ENCODE measurements at regions not wholly inside any gene's neighbourhood (a gene's known extent, or its start where the extent isn't known, plus 50 kb on each side); places are given as distances from the start of the nearest gene placed in this dataset.
"Not testable (repeated sequence)": the region's sequence is repeated elsewhere in the genome, so short reads cannot be mapped to it uniquely, and the experiment has no call there.

DNA sequence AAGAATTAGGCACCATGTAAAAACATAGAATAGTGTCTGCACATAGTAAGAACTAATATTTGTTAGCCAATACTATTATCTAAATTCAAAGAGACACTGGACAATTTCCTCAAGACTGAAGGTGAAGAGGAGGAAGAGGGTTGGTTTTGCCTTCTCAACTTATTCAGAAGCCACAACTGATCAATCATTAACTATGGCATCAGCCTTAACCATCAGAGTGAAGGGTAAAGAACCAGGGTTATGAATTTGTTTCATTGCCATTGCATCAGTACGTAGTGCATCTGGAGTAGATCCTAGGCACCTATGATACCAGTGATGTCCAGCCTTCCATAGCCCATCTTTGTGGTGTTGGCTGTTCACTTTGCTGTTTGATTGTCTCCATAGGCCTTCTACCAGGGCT is 421.7 kb upstream of the DEPDC1 start:
- Histone ChIP-seq H3K4me1 (ENCODE audit: control insufficient read depth in 2 of 3, insufficient read depth in 2 of 3, low read depth in 1 of 3, low read length in 3 of 3) (no peaks in the 10 kb centered on the region), H3K36me3 (ENCODE audit: control insufficient read depth in 2 of 3, insufficient read depth in 3 of 3, low read length in 3 of 3) (no peaks in the 10 kb centered on the region), H3K27me3 (ENCODE audit: control insufficient read depth, insufficient read depth, low read length) (no peaks in the 10 kb centered on the region), H3K9me3 (ENCODE audit: control insufficient read depth in 2 of 3, insufficient read depth in 1 of 3, low read length in 3 of 3) (no peaks in the 10 kb centered on the region), H3K9ac (ENCODE audit: low read length in 3 of 3) (no peak overlapping the region), H3K27ac (ENCODE audit: low read depth in 2 of 2, low read length in 2 of 2) (no peak overlapping the region), H3K4me3 (ENCODE audit: low read length in 3 of 3) (no peak overlapping the region)
- FAIRE-seq: no peak
- intact Hi-C loops (cut with DNase I): no loop called here
- DNase-seq: no peak
- TF ChIP-seq, protein P1, sequence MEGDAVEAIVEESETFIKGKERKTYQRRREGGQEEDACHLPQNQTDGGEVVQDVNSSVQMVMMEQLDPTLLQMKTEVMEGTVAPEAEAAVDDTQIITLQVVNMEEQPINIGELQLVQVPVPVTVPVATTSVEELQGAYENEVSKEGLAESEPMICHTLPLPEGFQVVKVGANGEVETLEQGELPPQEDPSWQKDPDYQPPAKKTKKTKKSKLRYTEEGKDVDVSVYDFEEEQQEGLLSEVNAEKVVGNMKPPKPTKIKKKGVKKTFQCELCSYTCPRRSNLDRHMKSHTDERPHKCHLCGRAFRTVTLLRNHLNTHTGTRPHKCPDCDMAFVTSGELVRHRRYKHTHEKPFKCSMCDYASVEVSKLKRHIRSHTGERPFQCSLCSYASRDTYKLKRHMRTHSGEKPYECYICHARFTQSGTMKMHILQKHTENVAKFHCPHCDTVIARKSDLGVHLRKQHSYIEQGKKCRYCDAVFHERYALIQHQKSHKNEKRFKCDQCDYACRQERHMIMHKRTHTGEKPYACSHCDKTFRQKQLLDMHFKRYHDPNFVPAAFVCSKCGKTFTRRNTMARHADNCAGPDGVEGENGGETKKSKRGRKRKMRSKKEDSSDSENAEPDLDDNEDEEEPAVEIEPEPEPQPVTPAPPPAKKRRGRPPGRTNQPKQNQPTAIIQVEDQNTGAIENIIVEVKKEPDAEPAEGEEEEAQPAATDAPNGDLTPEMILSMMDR (IDR thresholded peaks at IDR 0.05; ENCODE audit: borderline replicate concordance, extremely low read depth, insufficient read depth): no peak

DNA sequence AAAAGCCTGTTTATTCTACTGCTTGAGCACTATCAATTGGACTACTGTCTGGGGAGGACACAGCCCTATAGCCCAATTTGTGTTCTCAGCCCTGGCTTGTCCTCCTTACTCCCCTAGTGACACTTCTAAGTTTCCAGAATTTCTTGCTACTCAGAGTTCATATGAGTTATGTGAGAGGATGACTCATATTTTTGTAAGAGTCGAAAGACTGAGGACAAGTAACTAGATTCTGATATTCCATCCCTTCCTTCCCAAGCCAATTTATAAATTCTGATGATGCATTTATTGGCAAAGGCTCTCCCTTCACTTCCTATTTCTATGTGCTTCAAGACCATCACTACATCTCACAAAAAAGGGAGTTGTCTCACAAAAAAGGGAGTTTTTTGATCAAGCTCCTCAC is 422.2 kb upstream of the DEPDC1 start:
- H3K36me3 ChIP-seq (ENCODE audit: control insufficient read depth in 2 of 3, insufficient read depth in 3 of 3, low read length in 3 of 3): no peaks in the 10 kb centered on the region
- H3K27me3 ChIP-seq (ENCODE audit: control insufficient read depth, insufficient read depth, low read length): no peaks in the 10 kb centered on the region
- TF ChIP-seq, protein P1 (IDR thresholded peaks at IDR 0.05; ENCODE audit: borderline replicate concordance, extremely low read depth, insufficient read depth): no peak
- H3K9ac ChIP-seq (ENCODE audit: low read length in 3 of 3): no peak overlapping the region
- FAIRE-seq: no peak
- no peak overlapping the region for H3K27ac ChIP-seq (ENCODE audit: low read depth in 2 of 2, low read length in 2 of 2)
- no peak for DNase-seq
- no peaks in the 10 kb centered on the region for H3K9me3 ChIP-seq (ENCODE audit: control insufficient read depth in 2 of 3, insufficient read depth in 1 of 3, low read length in 3 of 3)
- H3K4me3 ChIP-seq (ENCODE audit: low read length in 3 of 3): no peak overlapping the region
- intact Hi-C loops (cut with DNase I): no loop called here
- H3K4me1 ChIP-seq (ENCODE audit: control insufficient read depth in 2 of 3, insufficient read depth in 2 of 3, low read depth in 1 of 3, low read length in 3 of 3): no peaks in the 10 kb centered on the region

DNA sequence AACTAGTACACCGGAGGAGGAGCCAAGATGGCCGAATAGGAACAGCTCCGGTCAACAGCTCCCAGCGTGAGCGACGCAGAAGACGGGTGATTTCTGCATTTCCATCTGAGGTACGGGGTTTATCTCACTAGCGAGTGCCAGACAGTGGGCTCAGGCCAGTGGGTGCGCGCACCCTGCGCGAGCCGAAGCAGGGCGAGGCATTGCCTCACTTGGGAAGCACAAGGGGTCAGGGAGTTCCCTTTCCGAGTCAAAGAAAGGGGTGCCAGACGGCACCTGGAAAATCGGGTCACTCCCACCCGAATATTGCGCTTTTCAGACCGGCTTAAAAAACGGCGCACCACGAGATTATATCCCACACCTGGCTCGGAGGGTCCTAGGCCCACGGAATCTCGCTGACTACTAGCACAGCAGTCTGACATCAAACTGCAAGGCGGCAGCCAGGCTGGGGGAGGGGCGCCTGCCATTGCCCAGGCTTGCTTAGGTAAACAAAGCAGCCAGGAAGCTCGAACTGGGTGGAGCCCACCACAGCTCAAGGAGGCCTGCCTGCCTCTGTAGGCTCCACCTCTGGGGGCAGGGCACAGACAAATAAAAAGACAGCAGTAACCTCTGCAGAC is 426.7 kb upstream of the DEPDC1 start:
- DNase-seq: peak in 1 of 5 donors; percentile 33
- H3K27me3 ChIP-seq (ENCODE audit: control insufficient read depth, insufficient read depth, low read length); H3K4me3 ChIP-seq (ENCODE audit: low read length in 3 of 3); H3K36me3 ChIP-seq (ENCODE audit: control insufficient read depth in 2 of 3, insufficient read depth in 3 of 3, low read length in 3 of 3); intact Hi-C loops (cut with DNase I); H3K9me3 ChIP-seq (ENCODE audit: control insufficient read depth in 2 of 3, insufficient read depth in 1 of 3, low read length in 3 of 3); H3K27ac ChIP-seq (ENCODE audit: low read depth in 2 of 2, low read length in 2 of 2); FAIRE-seq; H3K9ac ChIP-seq (ENCODE audit: low read length in 3 of 3); H3K4me1 ChIP-seq (ENCODE audit: control insufficient read depth in 2 of 3, insufficient read depth in 2 of 3, low read depth in 1 of 3, low read length in 3 of 3): not testable (repeated sequence)

DNA sequence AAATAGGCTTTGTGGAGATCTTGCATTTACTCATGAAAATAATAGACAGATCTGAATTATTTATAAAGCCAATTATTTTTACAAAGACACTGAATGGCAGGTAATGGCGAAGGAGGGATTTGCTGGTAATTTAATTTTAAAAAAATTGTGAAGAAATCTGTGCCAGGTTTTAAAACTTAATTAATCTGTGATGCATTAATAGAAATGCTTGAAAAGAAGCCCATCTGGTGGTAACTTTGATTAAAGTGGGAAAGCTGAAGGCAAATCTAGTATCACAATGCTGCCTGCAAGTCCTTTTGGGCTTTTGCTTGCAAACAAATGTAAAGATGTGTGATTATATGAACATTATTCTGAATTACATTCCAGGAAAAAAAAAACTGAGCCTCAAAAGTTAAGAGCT is 433.2 kb upstream of the DEPDC1 start:
- intact Hi-C loops (cut with DNase I): no loop called here
- TF ChIP-seq, protein P1 (IDR thresholded peaks at IDR 0.05; ENCODE audit: borderline replicate concordance, extremely low read depth, insufficient read depth): no peak
- no peaks in the 10 kb centered on the region for H3K36me3 ChIP-seq (ENCODE audit: control insufficient read depth in 2 of 3, insufficient read depth in 3 of 3, low read length in 3 of 3)
- H3K4me1 ChIP-seq (ENCODE audit: control insufficient read depth in 2 of 3, insufficient read depth in 2 of 3, low read depth in 1 of 3, low read length in 3 of 3): no peaks in the 10 kb centered on the region
- H3K9me3 ChIP-seq (ENCODE audit: control insufficient read depth in 2 of 3, insufficient read depth in 1 of 3, low read length in 3 of 3): no peaks in the 10 kb centered on the region
- FAIRE-seq: no peak
- no peak for DNase-seq
- H3K9ac ChIP-seq (ENCODE audit: low read length in 3 of 3): no peak overlapping the region
- no peak overlapping the region for H3K27ac ChIP-seq (ENCODE audit: low read depth in 2 of 2, low read length in 2 of 2)
- no peak overlapping the region for H3K4me3 ChIP-seq (ENCODE audit: low read length in 3 of 3)
- H3K27me3 ChIP-seq (ENCODE audit: control insufficient read depth, insufficient read depth, low read length): no peaks in the 10 kb centered on the region

All from kidney (tissue), 13 donors.